ENCODE measurements at regions not wholly inside any gene's neighbourhood (a gene's known extent, or its start where the extent isn't known, plus 50 kb on each side); places are given as distances from the start of the nearest gene placed in this dataset.

DNA sequence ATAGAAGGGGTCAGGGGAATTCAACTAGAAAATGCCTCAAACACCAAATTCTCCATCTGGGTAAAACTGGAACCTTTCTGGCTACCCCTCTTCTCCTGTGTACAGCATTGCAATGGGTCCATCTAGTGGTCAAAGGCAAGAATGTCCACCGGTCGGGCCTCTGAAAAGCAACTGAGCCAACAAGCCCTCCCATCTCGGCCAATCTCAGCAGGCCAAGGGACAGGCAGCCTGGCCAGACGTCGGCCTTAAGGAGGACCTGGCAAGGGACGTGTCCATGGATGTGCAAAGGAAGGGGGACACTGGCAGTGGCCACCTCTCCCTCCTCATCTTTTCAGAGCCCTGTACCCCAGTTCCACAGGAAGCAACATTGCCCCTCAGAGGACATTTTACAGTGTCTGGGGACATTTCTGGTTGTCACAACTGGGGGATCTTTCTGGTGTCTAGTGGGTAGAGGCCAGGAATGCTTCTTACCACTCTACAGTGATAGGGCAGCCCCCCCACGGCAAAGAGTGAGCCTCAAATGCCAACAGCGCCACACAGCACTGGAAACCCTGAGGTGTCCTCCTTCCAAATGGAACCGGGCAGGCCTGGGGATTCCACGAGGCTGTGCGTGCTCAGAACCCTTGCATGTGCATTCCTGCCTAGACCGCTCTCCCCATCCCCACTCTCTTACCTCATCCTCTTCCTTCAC, 99.8 kb upstream of the FOXA2 start:
- peak; percentile 79 for DNase-seq (ENCODE audit: low read depth)
- H3K4me3 ChIP-seq (ENCODE audit: low read depth, low read length) = no peak overlapping the region
- TF ChIP-seq, protein P1, sequence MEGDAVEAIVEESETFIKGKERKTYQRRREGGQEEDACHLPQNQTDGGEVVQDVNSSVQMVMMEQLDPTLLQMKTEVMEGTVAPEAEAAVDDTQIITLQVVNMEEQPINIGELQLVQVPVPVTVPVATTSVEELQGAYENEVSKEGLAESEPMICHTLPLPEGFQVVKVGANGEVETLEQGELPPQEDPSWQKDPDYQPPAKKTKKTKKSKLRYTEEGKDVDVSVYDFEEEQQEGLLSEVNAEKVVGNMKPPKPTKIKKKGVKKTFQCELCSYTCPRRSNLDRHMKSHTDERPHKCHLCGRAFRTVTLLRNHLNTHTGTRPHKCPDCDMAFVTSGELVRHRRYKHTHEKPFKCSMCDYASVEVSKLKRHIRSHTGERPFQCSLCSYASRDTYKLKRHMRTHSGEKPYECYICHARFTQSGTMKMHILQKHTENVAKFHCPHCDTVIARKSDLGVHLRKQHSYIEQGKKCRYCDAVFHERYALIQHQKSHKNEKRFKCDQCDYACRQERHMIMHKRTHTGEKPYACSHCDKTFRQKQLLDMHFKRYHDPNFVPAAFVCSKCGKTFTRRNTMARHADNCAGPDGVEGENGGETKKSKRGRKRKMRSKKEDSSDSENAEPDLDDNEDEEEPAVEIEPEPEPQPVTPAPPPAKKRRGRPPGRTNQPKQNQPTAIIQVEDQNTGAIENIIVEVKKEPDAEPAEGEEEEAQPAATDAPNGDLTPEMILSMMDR (IDR thresholded peaks at IDR 0.05; ENCODE audit: insufficient read depth, low read length) = peak; percentile 87

DNA sequence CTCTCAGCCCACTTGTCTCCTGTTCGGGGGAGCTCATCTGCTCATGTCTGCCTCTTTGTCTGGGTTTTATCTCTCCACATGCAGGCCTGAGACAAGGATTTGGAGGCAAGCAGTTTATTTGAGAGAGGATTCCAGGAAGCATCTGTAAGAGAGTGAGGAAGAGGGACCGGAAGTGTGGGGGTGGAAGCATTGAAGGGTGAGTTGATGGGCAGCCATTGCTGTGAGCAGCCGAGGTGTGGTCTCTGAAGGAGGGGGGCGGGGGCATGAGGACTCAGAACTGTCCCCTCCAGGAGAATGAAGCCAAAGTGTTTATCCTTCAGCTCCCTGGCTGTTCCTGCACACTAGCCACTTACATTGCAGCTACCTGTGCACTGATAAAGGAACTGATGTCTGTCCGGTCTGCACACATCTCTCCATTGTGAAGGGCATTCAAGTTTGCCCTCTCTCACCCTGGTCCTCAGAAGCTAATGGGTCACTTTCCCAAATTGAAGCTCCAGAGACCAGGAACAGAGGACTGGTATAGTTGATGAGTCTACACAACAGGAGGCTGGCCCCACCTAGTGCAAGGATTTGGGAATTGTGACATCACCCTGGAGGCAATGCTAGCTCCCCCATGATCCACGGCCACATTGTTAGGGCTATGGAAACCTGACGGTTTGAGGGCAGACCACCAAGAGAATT, 100.5 kb upstream of the FOXA2 start:
- no peak overlapping the region for H3K4me3 ChIP-seq (ENCODE audit: low read depth, low read length)
- no peak for DNase-seq (ENCODE audit: low read depth)
- TF ChIP-seq, protein P1 (IDR thresholded peaks at IDR 0.05; ENCODE audit: insufficient read depth, low read length) = no peak

DNA sequence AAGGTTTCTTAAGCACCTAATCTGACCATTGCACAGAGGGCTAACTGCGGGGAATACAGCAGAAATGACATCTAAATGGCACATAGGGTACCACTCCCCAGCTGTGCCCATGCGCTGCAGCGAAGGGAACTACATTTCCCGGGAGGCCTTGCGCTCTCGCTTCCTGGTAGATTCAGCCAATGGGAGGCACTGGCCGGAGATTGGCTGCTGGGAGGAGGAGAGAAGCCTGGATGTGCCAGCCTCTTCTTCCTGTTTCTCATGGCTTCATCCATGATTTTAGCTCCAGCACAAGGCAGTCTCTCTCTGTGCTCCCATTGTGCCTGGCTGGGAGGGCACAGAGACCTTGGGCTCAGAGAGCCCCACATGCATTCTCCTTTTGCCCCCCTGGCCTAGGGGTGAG, 101.7 kb upstream of the FOXA2 start:
- DNase-seq (ENCODE audit: low read depth) = peak; percentile 63
- TF ChIP-seq, protein P1 (IDR thresholded peaks at IDR 0.05; ENCODE audit: insufficient read depth, low read length) = no peak

DNA sequence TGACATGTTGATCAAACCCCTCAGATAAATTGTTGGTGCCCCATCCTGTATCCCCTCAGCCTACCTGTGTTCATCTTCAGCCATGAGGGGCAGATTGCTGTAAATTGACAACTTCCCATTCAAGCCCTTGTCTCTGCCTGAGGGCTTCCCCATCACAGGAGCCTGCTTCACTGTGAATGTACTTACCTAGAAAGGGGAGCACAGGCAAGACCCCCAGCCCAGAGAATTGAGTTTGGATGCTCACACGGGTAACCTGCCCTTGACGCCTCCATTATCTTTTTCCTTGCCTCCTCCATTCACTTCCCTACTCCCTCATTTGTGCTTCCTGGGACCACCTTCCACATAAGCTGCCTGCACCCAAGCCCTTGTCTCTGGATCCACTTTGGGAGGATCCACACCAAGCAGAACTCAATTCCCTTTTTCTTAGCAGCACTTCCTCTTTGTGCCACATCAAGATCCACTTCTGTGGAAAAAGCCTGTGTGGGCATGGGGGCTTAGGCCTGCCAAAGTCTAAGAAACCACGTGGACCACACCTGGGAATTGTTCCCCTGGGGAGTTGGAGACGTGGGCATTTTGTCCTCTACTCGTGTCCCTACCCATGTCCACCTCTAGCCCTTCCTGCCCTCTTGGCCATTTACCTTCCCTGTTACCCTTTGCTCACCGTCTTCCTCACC, 103.4 kb upstream of the FOXA2 start:
- no peak overlapping the region for H3K4me3 ChIP-seq (ENCODE audit: low read depth, low read length)
- TF ChIP-seq, protein P1 (IDR thresholded peaks at IDR 0.05; ENCODE audit: insufficient read depth, low read length) = no peak
- DNase-seq (ENCODE audit: low read depth) = no peak

More for the DNA sequence above, 101.7 kb upstream of the FOXA2 start:
- no peak overlapping the region for H3K4me3 ChIP-seq (ENCODE audit: low read depth, low read length)

DNA sequence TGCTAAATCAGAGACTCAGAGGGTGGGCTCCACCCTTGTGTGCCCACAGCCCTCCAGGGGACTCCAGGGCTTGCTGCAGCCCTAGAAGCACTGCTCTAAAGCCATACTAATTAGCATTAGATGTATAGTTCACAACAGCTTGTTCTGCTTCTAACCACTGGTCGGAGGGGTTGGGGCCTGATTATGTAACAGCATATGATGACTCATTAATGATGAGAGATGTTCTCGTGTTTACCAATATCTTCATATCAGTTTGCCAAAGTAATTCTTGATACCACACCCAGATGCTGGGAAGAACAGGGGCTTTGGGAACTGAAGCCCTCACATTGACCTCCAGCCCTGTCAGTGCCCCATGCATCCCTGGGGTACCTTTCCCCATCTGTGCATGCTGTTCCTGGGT, 104.1 kb upstream of the FOXA2 start:
- DNase-seq (ENCODE audit: low read depth) = no peak
- TF ChIP-seq, protein P1 (IDR thresholded peaks at IDR 0.05; ENCODE audit: insufficient read depth, low read length) = no peak
- H3K4me3 ChIP-seq (ENCODE audit: low read depth, low read length) = no peak overlapping the region

DNA sequence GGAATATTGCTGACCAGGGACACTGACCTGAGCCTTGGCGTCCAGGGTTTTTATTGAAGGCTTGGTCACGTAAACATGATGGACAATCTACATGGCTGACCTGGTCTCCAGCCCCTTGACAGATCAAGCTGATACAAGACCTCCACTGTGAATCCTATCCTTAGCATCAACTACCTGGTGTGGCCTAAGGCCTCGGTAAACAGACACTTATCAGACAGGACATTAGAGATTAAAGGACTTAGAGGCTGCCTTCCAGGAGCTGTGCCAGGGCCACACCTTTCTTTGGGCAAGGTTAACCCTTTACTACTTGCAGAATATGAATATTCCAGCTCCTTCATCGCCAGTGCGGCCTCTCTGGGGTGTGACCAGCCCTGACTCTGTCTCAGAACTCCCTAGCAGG, 104.9 kb upstream of the FOXA2 start:
- H3K4me3 ChIP-seq (ENCODE audit: low read depth, low read length) = no peak overlapping the region
- TF ChIP-seq, protein P1 (IDR thresholded peaks at IDR 0.05; ENCODE audit: insufficient read depth, low read length) = no peak
- no peak for DNase-seq (ENCODE audit: low read depth)

Data from fibroblast of the aortic adventitia (primary cell).